ENCODE measurements at regions not wholly inside any gene's neighbourhood (a gene's known extent, or its start where the extent isn't known, plus 50 kb on each side); places are given as distances from the start of the nearest gene placed in this dataset.
"Not testable (repeated sequence)": the region's sequence is repeated elsewhere in the genome, so short reads cannot be mapped to it uniquely, and the experiment has no call there.

DNA sequence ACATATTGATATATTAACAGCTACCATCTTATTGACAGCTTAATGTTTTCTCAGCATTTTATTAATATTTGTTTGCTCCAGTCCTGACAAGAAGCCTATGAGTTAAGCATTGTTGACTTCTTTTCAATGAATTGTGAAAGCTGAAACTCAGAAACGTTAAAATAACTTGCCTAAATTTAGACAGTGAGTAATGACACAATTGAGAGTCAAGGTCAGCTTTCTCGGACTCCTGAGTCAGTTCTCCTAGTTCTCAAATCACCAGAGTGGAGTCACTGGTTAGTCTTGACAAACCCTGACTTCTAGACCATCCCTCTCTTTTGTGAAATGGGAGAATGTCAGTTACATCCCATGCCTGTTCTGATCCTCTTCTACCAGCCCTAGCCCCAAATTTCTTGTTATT, 222.7 kb upstream of the ACO1 start:
- no peak overlapping the region for H3K4me3 ChIP-seq (ENCODE audit: control insufficient read depth, low read depth, low read length)
- no peak for DNase-seq (ENCODE audit: low read depth)
- TF ChIP-seq, protein P1, sequence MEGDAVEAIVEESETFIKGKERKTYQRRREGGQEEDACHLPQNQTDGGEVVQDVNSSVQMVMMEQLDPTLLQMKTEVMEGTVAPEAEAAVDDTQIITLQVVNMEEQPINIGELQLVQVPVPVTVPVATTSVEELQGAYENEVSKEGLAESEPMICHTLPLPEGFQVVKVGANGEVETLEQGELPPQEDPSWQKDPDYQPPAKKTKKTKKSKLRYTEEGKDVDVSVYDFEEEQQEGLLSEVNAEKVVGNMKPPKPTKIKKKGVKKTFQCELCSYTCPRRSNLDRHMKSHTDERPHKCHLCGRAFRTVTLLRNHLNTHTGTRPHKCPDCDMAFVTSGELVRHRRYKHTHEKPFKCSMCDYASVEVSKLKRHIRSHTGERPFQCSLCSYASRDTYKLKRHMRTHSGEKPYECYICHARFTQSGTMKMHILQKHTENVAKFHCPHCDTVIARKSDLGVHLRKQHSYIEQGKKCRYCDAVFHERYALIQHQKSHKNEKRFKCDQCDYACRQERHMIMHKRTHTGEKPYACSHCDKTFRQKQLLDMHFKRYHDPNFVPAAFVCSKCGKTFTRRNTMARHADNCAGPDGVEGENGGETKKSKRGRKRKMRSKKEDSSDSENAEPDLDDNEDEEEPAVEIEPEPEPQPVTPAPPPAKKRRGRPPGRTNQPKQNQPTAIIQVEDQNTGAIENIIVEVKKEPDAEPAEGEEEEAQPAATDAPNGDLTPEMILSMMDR (conservative IDR thresholded peaks at IDR 0.05; ENCODE audit: control insufficient read depth, insufficient read depth, low read depth, low read length), result no peak

DNA sequence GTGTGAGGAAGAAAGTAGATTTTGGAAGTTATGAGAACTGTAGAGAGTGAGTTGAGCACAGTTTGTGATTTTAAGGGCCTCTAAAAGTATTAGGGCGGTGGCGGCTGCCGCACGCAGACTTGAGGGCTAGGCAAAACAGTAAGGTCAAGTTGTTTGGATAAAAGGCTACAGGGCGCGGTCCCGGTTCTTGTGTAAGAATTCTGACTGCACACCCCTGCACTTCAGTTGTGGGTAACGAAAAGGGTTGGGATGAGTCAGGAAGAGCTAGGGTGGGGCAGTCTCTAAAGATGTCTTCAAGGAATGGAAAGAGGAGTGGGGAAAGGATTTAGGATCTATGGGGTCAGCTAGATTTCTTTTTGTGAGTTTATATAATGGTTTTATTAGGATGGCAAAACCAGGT, 218.1 kb upstream of the ACO1 start:
- H3K4me3 ChIP-seq (ENCODE audit: control insufficient read depth, low read depth, low read length); DNase-seq (ENCODE audit: low read depth): not testable (repeated sequence)

DNA sequence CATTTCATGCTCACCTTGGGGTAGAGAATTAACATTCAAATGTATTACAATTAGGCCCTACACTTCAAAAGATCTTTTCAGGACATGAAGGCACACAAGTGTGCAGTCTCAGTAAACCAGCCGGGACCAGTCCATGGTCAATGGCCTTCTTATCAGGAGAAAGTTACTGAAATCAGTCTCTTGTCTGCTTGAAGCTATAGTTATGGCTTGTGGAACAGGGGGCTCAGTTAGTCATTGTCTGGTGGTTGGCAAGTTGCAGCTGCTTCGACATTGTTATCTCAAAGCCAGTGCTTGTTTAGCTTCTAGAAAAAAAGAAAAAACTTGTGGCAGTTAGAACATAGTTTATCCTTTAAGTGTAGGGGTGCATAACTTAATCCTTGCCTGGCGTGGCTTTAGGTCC, 213.1 kb upstream of the ACO1 start:
- no peak overlapping the region for H3K4me3 ChIP-seq (ENCODE audit: control insufficient read depth, low read depth, low read length)
- DNase-seq (ENCODE audit: low read depth), result no peak
- TF ChIP-seq, protein P1 (conservative IDR thresholded peaks at IDR 0.05; ENCODE audit: control insufficient read depth, insufficient read depth, low read depth, low read length), result no peak

DNA sequence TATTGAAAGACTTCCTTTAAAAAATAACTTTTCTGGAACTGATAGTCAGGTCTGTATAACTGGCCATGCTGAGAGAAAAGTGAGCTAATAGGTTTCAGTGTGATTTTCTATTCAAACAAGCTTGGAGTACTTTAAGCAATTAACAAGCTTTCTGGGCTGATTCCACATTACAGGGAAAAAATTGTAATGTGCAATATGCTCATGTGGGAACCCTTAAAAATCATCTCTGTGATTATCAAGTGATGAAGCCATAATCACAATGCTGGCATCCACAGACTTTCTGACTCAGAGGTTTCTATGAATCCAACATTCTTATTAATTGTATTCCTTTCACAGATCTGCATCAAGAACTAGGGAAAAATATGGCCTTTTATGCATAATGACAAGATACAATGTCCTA, 212.2 kb upstream of the ACO1 start:
- TF ChIP-seq, protein P1 (conservative IDR thresholded peaks at IDR 0.05; ENCODE audit: control insufficient read depth, insufficient read depth, low read depth, low read length), result no peak
- DNase-seq (ENCODE audit: low read depth), result no peak
- H3K4me3 ChIP-seq (ENCODE audit: control insufficient read depth, low read depth, low read length), result no peak overlapping the region

DNA sequence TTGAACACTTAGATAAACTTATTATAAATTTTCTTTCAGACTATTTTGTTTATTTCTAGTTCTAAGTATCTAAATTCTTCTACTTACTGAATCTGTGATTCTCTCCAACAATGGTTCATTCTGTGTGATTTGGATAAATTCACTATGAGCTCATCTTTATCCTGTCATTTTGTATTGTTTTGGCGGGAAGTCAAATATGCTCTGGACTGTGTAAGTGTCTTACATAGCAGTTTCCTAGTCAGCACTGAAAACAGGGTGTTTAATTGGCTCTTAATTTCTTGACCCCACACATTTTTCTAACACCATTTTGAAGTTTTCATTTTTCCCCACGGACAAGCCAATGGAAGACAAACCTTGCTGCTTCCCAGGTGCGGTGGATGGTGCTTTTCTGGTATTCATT, 207.0 kb upstream of the ACO1 start:
- no peak overlapping the region for H3K4me3 ChIP-seq (ENCODE audit: control insufficient read depth, low read depth, low read length)
- DNase-seq (ENCODE audit: low read depth), result no peak
- TF ChIP-seq, protein P1 (conservative IDR thresholded peaks at IDR 0.05; ENCODE audit: control insufficient read depth, insufficient read depth, low read depth, low read length), result no peak

DNA sequence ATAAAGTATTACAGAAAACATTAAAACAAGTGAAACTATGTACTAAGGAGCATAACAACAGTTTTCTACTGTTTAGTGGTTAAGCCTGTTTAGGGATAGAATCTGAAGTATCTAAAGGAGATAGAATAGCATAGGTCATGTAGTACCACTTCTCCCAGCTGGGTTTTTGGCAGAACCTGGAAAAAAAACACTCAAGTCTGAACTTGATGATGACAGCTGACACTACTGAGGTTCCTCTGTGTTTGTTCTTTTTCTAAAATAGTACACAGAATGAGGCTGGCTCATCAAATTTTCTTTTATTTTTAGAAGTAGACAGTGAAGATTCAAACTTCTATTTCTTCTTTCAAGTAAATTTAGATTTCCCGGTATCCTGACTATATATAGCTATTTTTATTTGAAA, 203.8 kb upstream of the ACO1 start:
- no peak for DNase-seq (ENCODE audit: low read depth)
- no peak overlapping the region for H3K4me3 ChIP-seq (ENCODE audit: control insufficient read depth, low read depth, low read length)
- TF ChIP-seq, protein P1 (conservative IDR thresholded peaks at IDR 0.05; ENCODE audit: control insufficient read depth, insufficient read depth, low read depth, low read length), result no peak

DNA sequence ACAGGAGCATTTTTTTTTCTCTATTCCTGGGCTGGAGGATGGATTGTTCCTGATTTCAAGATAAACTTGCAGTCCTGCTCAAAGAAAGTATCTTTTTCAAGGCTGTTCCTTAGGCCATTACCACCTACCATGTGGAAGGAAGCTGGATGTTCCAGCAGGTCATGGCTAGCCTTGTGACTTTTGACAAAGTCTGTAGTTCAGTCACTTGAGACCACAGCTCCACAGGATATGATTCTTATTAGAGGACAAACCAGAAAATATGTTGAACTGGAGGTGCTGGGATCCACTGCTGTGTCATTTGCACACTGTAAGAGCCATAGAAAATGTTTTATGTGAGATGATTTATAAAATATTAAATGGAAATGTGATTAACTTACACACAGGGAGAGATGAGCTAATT, 184.2 kb upstream of the ACO1 start:
- TF ChIP-seq, protein P1 (conservative IDR thresholded peaks at IDR 0.05; ENCODE audit: control insufficient read depth, insufficient read depth, low read depth, low read length), result no peak
- DNase-seq (ENCODE audit: low read depth), result no peak
- H3K4me3 ChIP-seq (ENCODE audit: control insufficient read depth, low read depth, low read length), result no peak overlapping the region
